NCI-H748 (cell line): ENCODE measurements at regions not wholly inside any gene's neighbourhood (a gene's known extent, or its start where the extent isn't known, plus 50 kb on each side); places are given as distances from the start of the nearest gene placed in this dataset.
"Not testable (repeated sequence)": the region's sequence is repeated elsewhere in the genome, so short reads cannot be mapped to it uniquely, and the experiment has no call there.

Experiments
- DNase-seq: peaks from one replicate; lab custom pipeline; 2025; ENCODE audit not compliant: unreplicated experiment; lab: John Stamatoyannopoulos, UW

DNA sequence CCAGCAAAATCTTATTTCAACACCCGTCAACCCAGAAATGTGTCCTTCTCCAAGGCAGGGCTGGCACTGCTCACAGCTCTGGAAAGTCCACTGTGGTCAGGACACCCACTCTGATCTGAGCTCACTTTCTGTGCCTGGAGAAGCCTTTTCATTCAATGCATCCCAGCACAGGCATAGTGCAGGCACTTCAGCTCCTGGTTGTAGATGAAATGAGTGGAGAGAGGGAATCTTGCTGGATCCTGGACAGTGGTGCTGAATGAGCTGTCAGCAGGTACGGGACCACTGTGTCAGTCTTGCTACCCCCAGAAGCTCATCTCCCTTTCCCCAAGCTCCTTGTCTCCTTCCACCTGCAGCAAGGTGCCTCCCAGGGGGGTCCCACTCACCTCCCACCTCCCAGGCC lies 86.1 kb upstream of the SALL1 start:
- peak; percentile 9 for DNase-seq

DNA sequence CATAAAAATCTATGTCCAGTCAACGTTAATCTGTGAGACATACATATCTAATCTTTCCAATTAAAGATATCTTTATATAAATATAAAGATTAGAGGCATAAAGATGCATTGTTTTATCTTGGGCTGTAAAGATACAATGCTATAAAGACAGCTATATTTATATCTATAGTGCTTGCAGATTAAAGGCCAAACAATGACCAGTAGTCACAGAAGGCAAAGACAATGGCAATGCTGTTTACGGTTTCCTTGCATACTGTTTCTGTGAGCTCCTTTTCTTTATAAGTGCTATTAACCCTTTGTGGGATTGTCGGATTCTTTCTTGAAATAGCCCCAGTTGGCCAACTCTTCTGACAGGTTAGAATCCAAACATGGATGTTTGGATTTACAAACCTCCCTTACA lies 85.5 kb upstream of the SALL1 start:
- no peak for DNase-seq

DNA sequence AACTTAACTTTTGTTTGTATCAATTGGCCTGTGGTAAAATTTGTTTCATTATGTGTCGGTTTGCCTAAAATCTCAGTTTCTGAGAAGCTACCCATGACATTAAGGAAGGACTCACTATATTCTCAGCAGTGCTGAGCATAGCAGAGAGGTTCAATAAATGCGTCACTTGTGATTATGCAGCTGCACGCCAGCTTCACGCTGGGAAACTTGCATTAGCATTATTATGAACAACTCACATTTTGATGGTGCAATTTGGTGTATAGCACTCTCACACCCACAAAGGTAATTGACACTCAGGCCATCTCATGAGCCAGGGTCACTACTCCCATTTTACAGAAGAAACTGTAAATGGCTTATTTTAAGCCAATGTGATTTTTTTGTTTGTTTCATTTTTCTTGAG lies 80.6 kb upstream of the SALL1 start:
- DNase-seq = no peak

DNA sequence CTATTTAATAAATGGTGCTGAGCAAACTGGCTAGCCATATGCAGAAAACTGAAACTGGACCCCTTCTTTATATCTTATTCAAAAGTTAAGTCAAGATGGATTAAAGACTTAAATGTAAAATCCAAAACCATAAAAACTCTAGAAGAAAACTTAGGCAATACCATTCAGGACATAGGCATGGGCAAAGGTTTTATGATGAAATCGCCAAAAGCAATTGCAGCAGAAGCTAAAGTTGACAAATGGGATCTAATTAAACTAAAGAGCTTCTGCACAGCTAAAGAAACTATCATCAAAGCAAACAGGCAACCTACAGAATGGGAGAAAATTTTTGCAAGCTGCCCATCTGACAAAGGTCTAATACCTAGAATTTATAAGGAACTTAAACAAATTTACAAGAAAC lies 79.0 kb upstream of the SALL1 start:
- DNase-seq = not testable (repeated sequence)

DNA sequence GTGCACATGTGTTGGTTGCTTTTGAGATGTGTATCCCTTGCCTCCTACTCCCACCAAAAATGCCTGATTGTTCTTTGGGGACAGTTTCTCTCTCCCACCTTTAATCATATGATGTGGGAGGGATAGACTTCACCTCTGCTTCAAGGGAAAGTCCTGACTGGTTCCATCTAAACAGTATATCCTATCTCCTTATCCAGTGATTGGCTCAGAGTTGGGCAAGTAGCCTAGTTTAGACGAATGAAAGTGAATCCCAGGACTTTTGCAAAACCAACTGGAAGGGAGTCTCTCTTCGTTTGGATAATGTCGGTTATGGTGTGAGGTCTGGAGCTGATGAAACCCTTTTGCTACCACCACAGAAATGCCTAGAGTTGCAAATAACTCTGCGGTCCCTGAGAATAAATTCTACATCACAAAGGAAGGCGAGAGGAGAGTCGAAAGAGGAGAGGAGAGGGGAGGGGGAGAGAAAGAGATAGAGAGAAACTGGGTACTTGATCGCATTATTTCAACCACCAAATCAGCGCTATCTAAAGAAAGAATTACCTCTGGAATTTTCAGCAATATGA lies 77.1 kb upstream of the SALL1 start:
- no peak for DNase-seq

DNA sequence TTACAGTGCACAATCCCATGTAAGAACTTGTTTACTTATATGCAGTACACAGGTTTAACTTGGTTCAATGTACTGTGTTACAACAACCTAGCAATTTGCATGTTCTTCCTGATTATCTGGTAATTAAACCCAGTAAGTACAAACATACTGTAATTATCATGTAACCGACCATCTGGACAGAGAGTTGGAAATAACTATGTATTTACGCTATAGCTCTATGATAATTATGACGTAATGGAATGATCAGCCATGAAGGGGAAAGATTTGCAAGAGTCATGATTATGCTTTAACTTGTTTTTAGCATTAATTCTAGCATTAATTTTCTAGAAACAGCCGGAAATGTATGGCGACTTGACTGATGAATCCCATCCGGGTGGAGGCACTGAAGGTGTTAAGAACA lies 74.8 kb upstream of the SALL1 start:
- DNase-seq = no peak

DNA sequence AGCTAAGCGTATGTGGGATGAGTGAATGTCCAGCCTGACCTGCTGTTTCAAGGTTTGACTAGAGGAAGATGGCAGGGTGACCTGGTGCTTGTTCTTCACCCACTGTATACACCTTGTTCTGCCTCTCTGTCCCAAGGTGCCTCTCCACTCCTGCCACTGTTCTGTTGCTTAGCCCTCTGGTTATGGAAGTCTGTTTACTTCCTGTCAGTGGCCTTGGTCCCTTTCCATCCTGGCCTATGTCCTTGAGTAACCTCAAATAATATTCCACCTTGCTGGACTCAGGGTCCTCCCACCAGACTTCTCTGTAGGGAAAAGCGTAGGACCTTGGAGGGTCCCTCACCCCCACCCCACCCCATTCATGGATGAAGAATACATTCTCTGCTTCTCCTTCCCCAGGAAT lies 73.2 kb upstream of the SALL1 start:
- no peak for DNase-seq

DNA sequence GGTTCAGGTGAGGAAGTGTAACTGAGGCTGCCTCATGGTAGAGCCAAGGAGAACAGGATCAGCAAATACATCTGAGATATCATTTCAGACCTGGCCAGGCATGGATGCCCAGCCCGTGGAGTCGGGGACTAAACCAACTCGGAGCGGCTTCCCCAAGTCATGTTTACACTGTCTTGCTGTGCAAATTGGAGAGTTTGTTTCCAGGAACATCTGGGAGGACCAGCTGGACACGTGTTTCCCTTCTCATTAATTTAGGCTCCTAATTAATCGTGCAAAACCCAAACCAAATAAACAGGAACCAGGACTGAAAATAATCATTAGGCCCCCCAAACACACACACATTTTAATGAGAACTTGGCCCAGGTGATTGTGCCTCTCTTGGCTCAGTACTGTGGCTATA lies 70.9 kb upstream of the SALL1 start:
- peak; percentile 63 for DNase-seq

DNA sequence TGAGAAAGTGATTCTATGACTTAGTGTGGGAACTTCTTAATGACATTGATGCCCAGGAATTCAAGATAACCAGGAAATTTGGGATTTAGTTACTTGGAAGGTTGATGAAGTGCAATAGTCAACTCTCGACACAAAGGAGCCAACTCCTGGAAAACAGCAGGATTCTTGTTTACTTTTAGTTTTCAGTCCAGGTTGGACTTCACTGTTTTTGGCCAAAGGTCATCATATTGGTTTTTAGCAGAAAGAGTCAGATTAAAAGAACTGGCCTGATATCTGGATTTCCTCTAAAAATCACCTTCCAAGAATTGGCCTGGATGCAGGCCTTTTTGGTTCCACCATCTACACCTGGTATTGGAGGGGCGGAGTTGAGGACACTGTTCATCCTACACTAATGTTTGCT lies 60.1 kb upstream of the SALL1 start:
- DNase-seq = no peak

DNA sequence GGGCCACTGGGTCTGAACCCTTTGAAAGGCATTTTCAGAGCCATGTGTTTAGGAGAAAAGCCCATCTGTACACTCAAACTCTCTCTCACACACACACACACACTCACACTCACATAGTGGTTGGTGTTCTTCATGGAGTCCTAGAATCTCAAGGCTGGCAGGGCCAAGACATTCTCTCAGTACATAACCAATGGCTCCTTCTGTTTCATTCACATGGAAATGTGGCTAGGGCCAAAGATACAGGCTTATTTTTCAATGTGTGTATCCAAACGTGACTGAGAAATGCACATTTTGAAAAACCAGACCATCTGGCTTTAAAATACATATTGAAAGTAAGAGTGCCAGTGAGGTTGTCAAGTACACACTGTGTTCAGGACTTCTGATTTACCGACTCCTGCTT lies 59.0 kb upstream of the SALL1 start:
- DNase-seq = no peak

DNA sequence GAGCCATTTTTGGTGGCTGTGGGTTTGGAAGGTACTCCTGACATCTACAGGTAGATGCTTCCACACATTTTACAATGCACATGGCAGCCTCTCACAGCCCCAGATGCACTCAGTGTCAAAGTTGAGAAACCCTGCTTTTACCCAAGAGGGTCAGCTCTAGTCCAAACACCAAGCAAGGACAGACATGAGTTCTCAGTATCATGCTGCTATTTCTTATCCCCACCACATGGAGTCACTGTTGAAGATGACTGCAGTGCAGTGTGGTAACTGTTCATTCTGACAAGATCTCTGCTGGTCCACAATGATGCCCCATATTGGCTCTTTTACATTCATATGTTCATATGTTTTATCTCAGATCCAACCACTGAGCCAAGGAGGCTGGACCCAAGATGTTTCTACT lies 50.5 kb upstream of the SALL1 start:
- no peak for DNase-seq
